DMS 273 (cell line): ENCODE measurements at regions not wholly inside any gene's neighbourhood (a gene's known extent, or its start where the extent isn't known, plus 50 kb on each side); places are given as distances from the start of the nearest gene placed in this dataset.
A peak's percentile ranks its signal among the peaks of the same experiment; 100 is the strongest.
"Not testable (repeated sequence)": the region's sequence is repeated elsewhere in the genome, so short reads cannot be mapped to it uniquely, and the experiment has no call there.

Source experiments
- DNase-seq: peaks from one replicate; lab custom pipeline; 2025; ENCODE audit not compliant: unreplicated experiment; lab: John Stamatoyannopoulos, UW

GRCh38 chr17:27200476-27200875 is 93.4 kb upstream of the WSB1 start:
- no peak for DNase-seq

GRCh38 chr17:27203241-27203640 is 90.7 kb upstream of the WSB1 start:
- no peak for DNase-seq

- DNase-seq, result peak; percentile 13
These were observed 87.5 kb upstream of the WSB1 start for GRCh38 chr17:27206447-27206846.

- no peak for DNase-seq
These were observed 86.8 kb upstream of the WSB1 start for GRCh38 chr17:27207073-27207513.

GRCh38 chr17:27208370-27208769 is 85.5 kb upstream of the WSB1 start:
- DNase-seq, result not testable (repeated sequence)

- no peak for DNase-seq
These were observed 84.6 kb upstream of the WSB1 start for GRCh38 chr17:27209316-27209715.

GRCh38 chr17:27210809-27211208 is 83.1 kb upstream of the WSB1 start:
- DNase-seq, result not testable (repeated sequence)

- no peak for DNase-seq
These were observed 77.1 kb upstream of the WSB1 start for GRCh38 chr17:27216836-27217235.

GRCh38 chr17:27217631-27218030 is 76.3 kb upstream of the WSB1 start:
- no peak for DNase-seq

GRCh38 chr17:27218041-27218440 is 75.9 kb upstream of the WSB1 start:
- no peak for DNase-seq

- no peak for DNase-seq
These were observed 75.0 kb upstream of the WSB1 start for GRCh38 chr17:27218719-27219488.

GRCh38 chr17:27222515-27222914 is 71.4 kb upstream of the WSB1 start:
- no peak for DNase-seq

GRCh38 chr17:27224526-27225315 is 69.2 kb upstream of the WSB1 start:
- DNase-seq, result no peak

GRCh38 chr17:27226611-27227230 is 67.2 kb upstream of the WSB1 start:
- no peak for DNase-seq

- DNase-seq, result no peak
These were observed 62.9 kb upstream of the WSB1 start for GRCh38 chr17:27230996-27231395.

GRCh38 chr17:27232328-27232727 is 61.6 kb upstream of the WSB1 start:
- no peak for DNase-seq

GRCh38 chr17:27233059-27233458 is 60.9 kb upstream of the WSB1 start:
- DNase-seq, result no peak

GRCh38 chr17:27233776-27234175 is 60.1 kb upstream of the WSB1 start:
- no peak for DNase-seq

GRCh38 chr17:27236717-27237315 is 57.1 kb upstream of the WSB1 start:
- DNase-seq, result peak; percentile 85

GRCh38 chr17:27237890-27238289 is 56.0 kb upstream of the WSB1 start:
- DNase-seq, result no peak

- no peak for DNase-seq
These were observed 54.9 kb upstream of the WSB1 start for GRCh38 chr17:27239046-27239445.
